ENCODE measurements at regions not wholly inside any gene's neighbourhood (a gene's known extent, or its start where the extent isn't known, plus 50 kb on each side); places are given as distances from the start of the nearest gene placed in this dataset.

DNA sequence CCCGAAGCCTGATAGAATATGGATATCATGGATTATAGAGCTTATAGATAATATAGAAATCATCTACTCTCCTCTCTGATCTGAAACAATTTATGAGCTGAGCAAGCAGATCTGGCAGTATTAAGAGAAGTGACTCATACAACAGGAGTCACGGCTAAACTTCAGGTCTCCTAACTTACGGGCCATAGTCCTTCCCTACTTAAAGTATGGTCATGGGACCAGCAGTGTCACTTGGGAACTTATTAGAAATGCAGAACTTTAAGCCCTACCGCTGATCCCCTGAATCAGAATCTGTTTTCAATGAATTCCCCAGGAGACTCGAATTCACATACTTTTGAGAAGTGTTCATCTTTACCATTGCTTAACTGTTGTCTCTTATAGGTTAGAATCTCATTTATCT is 195.7 kb upstream of the FANCL start:
- TF ChIP-seq, protein P1, sequence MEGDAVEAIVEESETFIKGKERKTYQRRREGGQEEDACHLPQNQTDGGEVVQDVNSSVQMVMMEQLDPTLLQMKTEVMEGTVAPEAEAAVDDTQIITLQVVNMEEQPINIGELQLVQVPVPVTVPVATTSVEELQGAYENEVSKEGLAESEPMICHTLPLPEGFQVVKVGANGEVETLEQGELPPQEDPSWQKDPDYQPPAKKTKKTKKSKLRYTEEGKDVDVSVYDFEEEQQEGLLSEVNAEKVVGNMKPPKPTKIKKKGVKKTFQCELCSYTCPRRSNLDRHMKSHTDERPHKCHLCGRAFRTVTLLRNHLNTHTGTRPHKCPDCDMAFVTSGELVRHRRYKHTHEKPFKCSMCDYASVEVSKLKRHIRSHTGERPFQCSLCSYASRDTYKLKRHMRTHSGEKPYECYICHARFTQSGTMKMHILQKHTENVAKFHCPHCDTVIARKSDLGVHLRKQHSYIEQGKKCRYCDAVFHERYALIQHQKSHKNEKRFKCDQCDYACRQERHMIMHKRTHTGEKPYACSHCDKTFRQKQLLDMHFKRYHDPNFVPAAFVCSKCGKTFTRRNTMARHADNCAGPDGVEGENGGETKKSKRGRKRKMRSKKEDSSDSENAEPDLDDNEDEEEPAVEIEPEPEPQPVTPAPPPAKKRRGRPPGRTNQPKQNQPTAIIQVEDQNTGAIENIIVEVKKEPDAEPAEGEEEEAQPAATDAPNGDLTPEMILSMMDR (IDR thresholded peaks at IDR 0.05 in 2 of 3, conservative IDR thresholded peaks at IDR 0.05 in 1 of 3; ENCODE audit: control insufficient read depth in 2 of 3, extremely low read depth in 1 of 3, insufficient read depth in 1 of 3, low read depth in 3 of 3, low read length in 3 of 3): no peak
- TF ChIP-seq SMC3 (IDR thresholded peaks at IDR 0.05; ENCODE audit: borderline replicate concordance, low read length) (no peak), MEF2A (IDR thresholded peaks at IDR 0.05; ENCODE audit: insufficient read depth, low read depth, low read length) (no peak)

All from GM12878 (cell line).